SJSA1 (cell line): ENCODE measurements at regions not wholly inside any gene's neighbourhood (a gene's known extent, or its start where the extent isn't known, plus 50 kb on each side); places are given as distances from the start of the nearest gene placed in this dataset.

Source experiments
- DNase-seq, 2 experiments: peaks; one replicate each; pipeline ENCODE4 v3.0.0-alpha.2; 2015 to 2020; ENCODE audit warnings: low spot score in 2 of 2, low read depth in 1 of 2
- H3K27ac ChIP-seq: fragments of 250-450 bp; sonication (Bioruptor Pico); 2 replicates; pipeline ENCODE4 v1.5.1; 2020; ENCODE audit warnings: mild to moderate bottlenecking, moderate library complexity
- H3K27me3 ChIP-seq: fragments of 250-450 bp; sonication (Bioruptor Pico); replicated peaks from 2 replicates; pipeline ENCODE4 v1.5.1; 2020; ENCODE audit warnings: mild to moderate bottlenecking, moderate library complexity
- H3K36me3 ChIP-seq: fragments of 250-450 bp; sonication (Bioruptor Pico); 2 replicates; pipeline ENCODE4 v1.5.1; 2020; ENCODE audit warnings: mild to moderate bottlenecking
- H3K4me1 ChIP-seq: fragments of 250-450 bp; sonication (Bioruptor Pico); replicated peaks from 2 replicates; pipeline ENCODE4 v1.6.1; 2021; ENCODE audit warnings: mild to moderate bottlenecking
- H3K4me3 ChIP-seq: fragments of 250-450 bp; sonication (Bioruptor Pico); 2 replicates; pipeline ENCODE4 v1.5.1; 2020; ENCODE audit warnings: mild to moderate bottlenecking
- H3K9me3 ChIP-seq: fragments of 250-450 bp; sonication (Bioruptor Pico); replicated peaks from 2 replicates; pipeline ENCODE4 v1.5.1; 2020; ENCODE audit warnings: mild to moderate bottlenecking

GRCh38 chr17:77343031-77343800 is 202.4 kb downstream of the SEC14L1 start:
- Histone ChIP-seq H3K27me3 (no peaks in the 10 kb centered on the region), H3K36me3 (peaks cover 45% of the 10 kb centered on the region), H3K4me1 (peaks cover 26% of the 10 kb centered on the region), H3K4me3 (no peak overlapping the region), H3K27ac (no peak overlapping the region), H3K9me3 (no peaks in the 10 kb centered on the region)
- peak in 1 of 2 experiments; percentile 30 for DNase-seq

GRCh38 chr17:77344038-77344437 is 203.3 kb downstream of the SEC14L1 start:
- no peak overlapping the region for H3K27ac ChIP-seq
- H3K9me3 ChIP-seq: no peaks in the 10 kb centered on the region
- H3K27me3 ChIP-seq: no peaks in the 10 kb centered on the region
- peaks cover 26% of the 10 kb centered on the region for H3K4me1 ChIP-seq
- peaks cover 43% of the 10 kb centered on the region for H3K36me3 ChIP-seq
- H3K4me3 ChIP-seq: no peak overlapping the region
- peak in 1 of 2 experiments; percentile 9 for DNase-seq

- Histone ChIP-seq H3K27me3 (no peaks in the 10 kb centered on the region), H3K4me3 (no peak overlapping the region), H3K36me3 (peaks cover 42% of the 10 kb centered on the region), H3K27ac (no peak overlapping the region), H3K9me3 (no peaks in the 10 kb centered on the region), H3K4me1 (peaks cover 26% of the 10 kb centered on the region)
- DNase-seq: peak in 1 of 2 experiments; percentile 31
Observed at GRCh38 chr17:77345260-77345910, 204.6 kb downstream of the SEC14L1 start.

- Histone ChIP-seq H3K36me3 (peaks cover 37% of the 10 kb centered on the region), H3K27ac (no peak overlapping the region), H3K4me1 (peaks cover 18% of the 10 kb centered on the region), H3K4me3 (no peak overlapping the region), H3K9me3 (no peaks in the 10 kb centered on the region), H3K27me3 (no peaks in the 10 kb centered on the region)
- peak in 1 of 2 experiments; percentile 19 for DNase-seq
Observed at GRCh38 chr17:77346765-77347164, 206.0 kb downstream of the SEC14L1 start.

GRCh38 chr17:77347544-77347943 is 206.8 kb downstream of the SEC14L1 start:
- H3K27ac ChIP-seq: no peak overlapping the region
- H3K4me3 ChIP-seq: no peak overlapping the region
- DNase-seq: no peak

GRCh38 chr17:77349976-77350830 is 209.4 kb downstream of the SEC14L1 start:
- H3K4me3 ChIP-seq: no peak overlapping the region
- no peaks in the 10 kb centered on the region for H3K9me3 ChIP-seq
- peak in 1 of 2 experiments; percentile 40 for DNase-seq
- H3K4me1 ChIP-seq: peaks cover 8% of the 10 kb centered on the region
- peaks cover 19% of the 10 kb centered on the region for H3K36me3 ChIP-seq
- H3K27ac ChIP-seq: no peak overlapping the region
- H3K27me3 ChIP-seq: no peaks in the 10 kb centered on the region

More at GRCh38 chr17:77347544-77347943, 206.8 kb downstream of the SEC14L1 start:
- Histone ChIP-seq H3K36me3 (peaks cover 33% of the 10 kb centered on the region), H3K27me3 (no peaks in the 10 kb centered on the region), H3K9me3 (no peaks in the 10 kb centered on the region), H3K4me1 (peaks cover 11% of the 10 kb centered on the region)

- Histone ChIP-seq H3K4me1 (peaks cover 9% of the 10 kb centered on the region), H3K9me3 (no peaks in the 10 kb centered on the region), H3K36me3 (peaks cover 22% of the 10 kb centered on the region), H3K4me3 (no peak overlapping the region), H3K27me3 (no peaks in the 10 kb centered on the region), H3K27ac (no peak overlapping the region)
- DNase-seq: peak in 1 of 2 experiments; percentile 38
Observed at GRCh38 chr17:77352441-77352840, 211.7 kb downstream of the SEC14L1 start.

GRCh38 chr17:77352996-77353395 is 212.2 kb downstream of the SEC14L1 start:
- Histone ChIP-seq H3K27me3 (no peaks in the 10 kb centered on the region), H3K27ac (no peak overlapping the region), H3K9me3 (no peaks in the 10 kb centered on the region), H3K36me3 (peaks cover 20% of the 10 kb centered on the region), H3K4me1 (peaks cover 9% of the 10 kb centered on the region), H3K4me3 (no peak overlapping the region)
- peak in 1 of 2 experiments; percentile 31 for DNase-seq

GRCh38 chr17:77353684-77354419 is 213.1 kb downstream of the SEC14L1 start:
- Histone ChIP-seq H3K4me3 (no peak overlapping the region), H3K4me1 (peaks cover 9% of the 10 kb centered on the region)

GRCh38 chr17:77354420-77354669 is 213.6 kb downstream of the SEC14L1 start:
- no peaks in the 10 kb centered on the region for H3K27me3 ChIP-seq
- H3K4me1 ChIP-seq: peaks cover 9% of the 10 kb centered on the region
- no peak overlapping the region for H3K27ac ChIP-seq
- no peak for DNase-seq
- peaks cover 29% of the 10 kb centered on the region for H3K36me3 ChIP-seq
- H3K4me3 ChIP-seq: no peak overlapping the region
- H3K9me3 ChIP-seq: no peaks in the 10 kb centered on the region

More at GRCh38 chr17:77353684-77354419, 213.1 kb downstream of the SEC14L1 start:
- Histone ChIP-seq H3K36me3 (peaks cover 24% of the 10 kb centered on the region), H3K9me3 (no peaks in the 10 kb centered on the region), H3K27me3 (no peaks in the 10 kb centered on the region), H3K27ac (no peak overlapping the region)
- peak in 1 of 2 experiments; percentile 38 for DNase-seq

- H3K4me1 ChIP-seq: peaks cover 9% of the 10 kb centered on the region
- no peaks in the 10 kb centered on the region for H3K9me3 ChIP-seq
- no peak overlapping the region for H3K27ac ChIP-seq
- peak; percentile 23 to 53 for DNase-seq
- H3K4me3 ChIP-seq: no peak overlapping the region
- no peaks in the 10 kb centered on the region for H3K27me3 ChIP-seq
- H3K36me3 ChIP-seq: peaks cover 27% of the 10 kb centered on the region
Observed at GRCh38 chr17:77354670-77355455, 214.1 kb downstream of the SEC14L1 start.

GRCh38 chr17:77356109-77356689 is 215.4 kb downstream of the SEC14L1 start:
- Histone ChIP-seq H3K36me3 (peaks cover 25% of the 10 kb centered on the region), H3K27me3 (no peaks in the 10 kb centered on the region), H3K4me3 (no peak overlapping the region), H3K9me3 (0 out of 2 replicates have a peak, but pooled peaks cover 2% of the 10 kb centered on the region), H3K4me1 (peaks cover 9% of the 10 kb centered on the region), H3K27ac (no peak overlapping the region)
- DNase-seq: peak; percentile 38 to 45
